HT-29 (cell line): ENCODE measurements at regions not wholly inside any gene's neighbourhood (a gene's known extent, or its start where the extent isn't known, plus 50 kb on each side); places are given as distances from the start of the nearest gene placed in this dataset.
"Not testable (repeated sequence)": the region's sequence is repeated elsewhere in the genome, so short reads cannot be mapped to it uniquely, and the experiment has no call there.

Source experiments
- DNase-seq: peaks from one replicate; pipeline ENCODE4 v3.0.0-alpha.2; 2015; ENCODE audit warnings: low spot score

GRCh38 chr21:16116069-16116468 is 386.3 kb downstream of the USP25 start:
- no peak for DNase-seq

DNA sequence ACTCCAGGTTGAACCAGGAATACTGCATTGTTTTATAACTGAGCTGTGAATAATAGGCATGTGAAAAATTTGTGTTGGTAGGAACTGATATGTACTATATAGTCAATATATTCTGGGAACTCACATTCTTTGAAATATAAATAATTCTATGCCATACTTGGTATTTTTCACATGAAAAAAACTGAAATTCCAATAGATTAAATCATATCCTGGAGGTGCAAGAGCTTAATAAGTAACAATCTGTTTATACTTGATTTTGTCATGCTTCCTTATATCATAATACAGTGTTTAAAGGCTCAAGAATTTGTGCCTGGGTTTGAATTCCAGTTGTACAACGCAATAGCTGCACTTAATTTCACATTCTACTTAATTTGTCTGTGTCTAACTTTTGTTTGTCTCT is 387.0 kb downstream of the USP25 start:
- DNase-seq, result no peak

DNA sequence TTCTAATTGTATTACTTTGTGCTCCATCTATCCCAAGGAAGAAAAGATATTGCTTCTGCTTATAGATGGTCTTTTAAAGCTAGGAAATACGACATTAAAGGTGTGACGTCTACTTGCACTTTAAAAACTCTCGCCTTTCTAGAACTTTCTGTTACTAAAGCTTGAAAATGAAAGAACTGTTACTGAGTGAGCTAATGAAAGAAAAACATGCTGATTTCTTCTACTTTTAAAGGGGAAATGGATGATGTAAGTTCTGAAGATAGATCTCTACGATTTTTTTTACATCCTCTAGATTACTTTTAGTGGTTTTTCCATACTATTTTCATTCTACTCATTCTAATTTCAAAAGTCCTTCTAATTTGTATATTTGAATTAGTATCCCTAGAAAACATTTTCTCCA is 387.5 kb downstream of the USP25 start:
- no peak for DNase-seq

- DNase-seq, result no peak
These were observed 388.2 kb downstream of the USP25 start for GRCh38 chr21:16117851-16118590.

DNA sequence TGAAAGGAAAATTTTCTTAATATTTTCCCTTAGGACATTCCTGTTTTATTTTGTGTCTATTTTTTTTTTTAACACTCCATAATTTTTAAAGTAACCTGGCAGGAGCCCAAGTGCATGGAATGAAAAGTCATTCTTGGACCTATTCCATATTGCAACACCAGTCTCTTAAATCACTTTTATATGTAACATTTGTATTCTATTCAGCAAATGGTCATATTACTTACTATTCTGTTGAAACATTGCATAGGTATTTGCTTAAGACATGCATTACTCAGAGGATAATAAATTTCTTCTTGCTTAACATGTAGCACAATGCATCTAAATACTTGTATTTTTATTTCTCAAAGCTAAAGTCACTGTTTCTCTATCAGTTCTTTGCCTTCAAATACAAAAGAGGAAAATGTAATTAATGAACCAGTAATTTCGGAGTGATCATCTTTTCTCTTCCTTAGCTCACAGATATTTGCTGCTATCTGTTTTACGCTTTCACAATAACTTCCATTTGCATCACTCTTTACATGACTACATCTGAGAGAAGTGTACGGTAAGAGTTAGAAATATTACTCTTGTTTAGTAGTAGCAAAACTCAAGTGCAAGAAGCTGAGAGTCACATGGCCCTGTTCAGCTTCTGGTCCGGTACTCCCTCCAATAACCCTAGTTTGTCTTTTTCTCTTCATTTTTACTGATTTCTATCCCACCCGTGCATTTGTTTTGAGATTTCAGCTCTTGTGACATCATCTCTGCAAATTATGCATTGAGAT is 394.8 kb downstream of the USP25 start:
- DNase-seq, result no peak

- no peak for DNase-seq
These were observed 395.5 kb downstream of the USP25 start for GRCh38 chr21:16125274-16125673.

- not testable (repeated sequence) for DNase-seq
These were observed 402.7 kb downstream of the USP25 start for GRCh38 chr21:16132453-16132852.

- DNase-seq, result no peak
These were observed 403.5 kb downstream of the USP25 start for GRCh38 chr21:16133248-16133647.

DNA sequence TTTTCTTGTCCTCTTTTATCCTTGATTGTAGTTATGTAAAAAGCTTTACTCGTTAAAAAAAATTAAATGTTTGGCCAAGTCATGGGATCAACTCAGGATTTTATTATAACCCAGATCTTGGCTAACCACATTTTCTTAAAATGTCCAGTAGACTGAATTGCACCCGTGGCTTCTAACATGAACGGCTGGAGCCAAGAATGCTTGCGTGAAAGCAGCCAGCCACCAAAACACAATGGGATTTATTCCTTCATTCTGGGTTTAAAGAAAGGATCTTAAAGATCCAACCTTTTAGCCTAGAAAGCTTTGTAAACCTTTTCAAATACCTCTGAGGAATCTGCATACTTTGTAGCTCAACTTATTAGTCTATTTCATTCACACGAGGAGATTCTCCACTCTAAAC is 404.4 kb downstream of the USP25 start:
- no peak for DNase-seq

DNA sequence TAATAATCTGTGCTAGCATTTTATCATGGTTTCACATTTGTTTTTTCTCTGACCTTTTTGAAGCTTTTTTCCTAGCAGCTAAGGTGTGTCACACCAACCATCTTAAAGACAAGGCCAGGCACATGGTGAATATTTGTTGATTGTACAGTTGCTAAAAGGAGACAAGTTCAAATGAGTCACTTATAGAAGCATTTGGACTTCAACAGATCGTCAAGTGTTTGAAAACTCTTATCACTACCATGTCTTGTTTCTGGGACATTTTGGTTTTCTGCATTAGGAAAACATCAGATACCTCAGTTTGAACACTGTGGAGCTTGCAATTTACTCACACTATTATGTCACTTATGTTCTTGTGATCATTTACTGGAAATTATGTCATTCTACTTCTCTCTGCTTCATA is 407.3 kb downstream of the USP25 start:
- no peak for DNase-seq

- no peak for DNase-seq
These were observed 415.3 kb downstream of the USP25 start for GRCh38 chr21:16145052-16145451.

DNA sequence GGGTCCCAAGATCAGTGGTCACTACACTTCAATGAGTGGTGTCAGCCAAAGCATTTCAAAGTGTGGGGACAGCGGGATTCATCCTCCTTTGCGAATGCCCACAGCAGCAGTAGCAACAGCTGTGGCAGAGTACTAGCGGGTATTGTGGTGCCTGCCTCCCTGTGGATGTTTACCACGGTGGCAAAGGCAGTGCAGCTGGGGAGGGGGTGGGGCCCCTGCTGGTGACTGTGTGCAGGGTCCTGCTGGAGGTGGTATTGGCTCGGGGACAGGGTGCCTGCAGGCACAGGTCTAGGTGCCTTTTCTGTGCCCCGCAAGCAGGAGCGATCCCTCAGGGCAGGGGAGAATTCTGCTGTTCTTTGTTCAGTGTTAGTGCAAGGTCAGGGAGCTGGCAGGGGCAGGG is 415.7 kb downstream of the USP25 start:
- DNase-seq, result no peak

- DNase-seq, result no peak
These were observed 424.5 kb downstream of the USP25 start for GRCh38 chr21:16154321-16154720.

DNA sequence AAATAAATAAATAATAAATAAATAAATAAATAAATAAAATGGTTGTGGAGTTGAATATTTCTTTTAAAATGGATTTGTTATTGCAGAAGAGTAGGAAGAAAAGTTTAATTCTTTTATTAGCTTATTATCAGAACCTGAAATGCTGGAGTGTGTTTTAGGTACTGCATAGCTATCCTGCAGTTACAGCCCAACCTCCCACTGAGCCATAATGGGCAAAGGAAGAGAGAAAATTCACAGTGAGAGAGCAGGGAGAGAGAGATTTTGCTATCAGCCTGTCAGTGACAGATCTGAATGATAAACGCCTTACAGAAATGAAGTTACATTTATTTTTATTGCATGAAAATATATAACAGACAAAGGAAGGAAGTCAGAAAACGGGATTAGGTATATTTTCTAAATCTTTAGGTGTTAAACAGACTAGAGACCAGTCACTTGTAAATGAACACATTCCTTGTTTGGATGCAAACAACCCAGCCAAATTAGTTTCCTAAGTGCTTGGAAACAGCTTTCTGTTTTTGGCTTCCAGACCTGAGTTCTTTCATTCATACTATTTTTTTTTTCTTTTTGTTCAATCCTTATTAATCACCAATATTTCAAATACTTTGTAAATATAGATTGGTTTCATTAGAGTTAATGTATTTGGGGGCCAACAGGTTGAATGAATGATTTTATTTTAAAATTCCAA is 425.3 kb downstream of the USP25 start:
- DNase-seq, result no peak

- no peak for DNase-seq
These were observed 427.2 kb downstream of the USP25 start for GRCh38 chr21:16156841-16157489.

DNA sequence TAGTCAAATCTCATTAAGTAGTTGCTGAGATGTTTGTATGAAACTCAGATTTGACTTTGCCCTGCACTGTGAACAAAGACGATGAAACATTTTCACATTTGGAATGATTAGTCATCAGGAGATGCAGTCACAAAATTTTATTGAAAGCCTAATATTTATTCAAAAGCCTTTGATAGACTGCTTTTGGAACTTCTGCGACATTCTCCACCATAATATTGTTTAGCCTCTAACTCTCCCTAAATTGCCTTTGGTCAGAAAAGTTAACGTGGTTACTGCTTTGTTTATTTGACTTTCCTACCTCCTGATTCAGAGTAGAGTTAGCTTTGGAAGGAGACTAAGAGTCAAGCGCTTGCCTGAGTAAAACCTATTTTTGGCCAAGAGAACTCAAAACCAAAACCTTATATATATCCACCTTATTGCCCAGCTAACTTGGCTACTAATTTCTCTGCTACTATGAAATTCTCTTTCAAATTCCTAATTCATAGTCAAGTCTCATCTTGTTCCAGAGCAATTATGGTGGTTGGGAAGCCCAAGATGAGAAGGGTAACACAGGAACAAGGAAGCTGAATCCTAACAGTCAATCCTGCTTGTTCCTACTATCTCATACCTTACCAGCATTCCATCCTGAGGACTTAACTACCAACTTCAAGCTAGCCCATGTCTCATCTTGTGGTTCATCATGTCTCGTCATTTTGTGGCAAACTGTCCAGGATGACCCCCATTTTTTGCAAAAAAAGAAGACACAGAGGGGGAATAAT is 429.6 kb downstream of the USP25 start:
- DNase-seq, result no peak

DNA sequence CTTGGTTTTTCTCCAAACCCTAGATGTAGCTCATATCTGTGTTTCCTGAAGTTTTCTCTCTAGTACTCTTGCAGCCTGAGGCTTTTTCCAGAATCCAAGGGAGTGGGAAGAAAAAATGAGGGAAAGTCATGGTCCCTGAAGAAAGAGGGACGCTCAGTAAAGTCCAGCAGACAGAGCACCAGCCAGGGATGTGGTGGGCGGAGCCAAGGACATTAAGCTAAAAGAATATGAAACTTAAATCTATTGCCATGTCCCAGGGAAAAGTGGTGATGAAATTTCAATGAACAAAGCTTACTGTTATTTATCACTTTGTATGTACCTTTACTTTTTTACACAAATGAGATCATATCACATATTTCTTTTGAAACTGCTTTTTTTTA is 430.2 kb downstream of the USP25 start:
- no peak for DNase-seq

GRCh38 chr21:16162953-16163352 is 433.2 kb downstream of the USP25 start:
- DNase-seq, result no peak

- no peak for DNase-seq
These were observed 439.3 kb downstream of the USP25 start for GRCh38 chr21:16169102-16169511.

- no peak for DNase-seq
These were observed 440.0 kb downstream of the USP25 start for GRCh38 chr21:16169779-16170178.

GRCh38 chr21:16176570-16176969 is 446.8 kb downstream of the USP25 start:
- DNase-seq, result no peak
